ENCODE measurements at regions not wholly inside any gene's neighbourhood (a gene's known extent, or its start where the extent isn't known, plus 50 kb on each side); places are given as distances from the start of the nearest gene placed in this dataset.

DNA sequence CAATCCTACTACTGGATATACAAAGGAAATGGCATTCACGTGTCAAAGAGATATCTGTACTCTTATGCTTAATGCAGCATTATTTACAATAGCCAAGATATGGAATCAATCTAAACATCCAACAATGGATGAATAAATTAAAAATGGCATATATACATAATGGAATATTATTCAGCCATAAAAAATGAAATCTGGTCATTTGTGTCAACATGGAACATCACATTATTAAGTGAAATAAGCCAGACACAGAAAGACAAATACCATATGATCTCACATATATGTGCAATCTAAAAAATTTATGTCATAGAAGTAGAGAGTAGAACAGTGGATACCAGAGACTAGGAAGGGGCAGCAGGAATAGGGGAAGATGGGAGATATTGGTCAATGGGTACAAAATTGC, 228.8 kb upstream of the TBX3 start:
- Histone ChIP-seq H3K79me2 (ENCODE audit: control insufficient read depth in 1 of 2, insufficient read depth in 2 of 2, low read length in 2 of 2) (no peaks in the 10 kb centered on the region), H3K4me2 (ENCODE audit: insufficient read depth in 1 of 2, low read depth in 2 of 2, low read length in 2 of 2) (no peak overlapping the region), H3K23ac (ENCODE audit: insufficient read length) (no peak overlapping the region), H4K5ac (ENCODE audit: insufficient read length, low read depth, low read length) (no peak overlapping the region), H3K27me3 (replicated peaks in 1 of 4; ENCODE audit: control insufficient read depth in 3 of 4, extremely low read depth in 1 of 4, insufficient read depth in 3 of 4, low read length in 3 of 4) (no peaks in the 10 kb centered on the region), H3K9me3 (ENCODE audit: insufficient read depth in 2 of 2, low read depth in 1 of 2, low read length in 1 of 2) (no peaks in the 10 kb centered on the region), H3K4me1 (replicated peaks in 1 of 4; ENCODE audit: control insufficient read depth in 3 of 4, insufficient read depth in 4 of 4, low read length in 3 of 4) (no peaks in the 10 kb centered on the region), H4K91ac (replicated peaks; ENCODE audit: insufficient read length, low read length) (no peak overlapping the region), H3K18ac (ENCODE audit: extremely low read depth, low read length) (no peak overlapping the region), H2BK15ac (ENCODE audit: low read length) (no peak overlapping the region), H2BK120ac (replicated peaks; ENCODE audit: low read depth, low read length) (no peak overlapping the region), H3K79me1 (ENCODE audit: low read depth, low read length) (no peaks in the 10 kb centered on the region), H2BK20ac (ENCODE audit: low read length) (no peak overlapping the region), H3K23me2 (ENCODE audit: low read depth, low read length) (no peaks in the 10 kb centered on the region), H3K9ac (replicated peaks in 1 of 4; ENCODE audit: extremely low read depth in 1 of 4, low read depth in 3 of 4, low read length in 3 of 4) (no peak overlapping the region), H3K27ac (ENCODE audit: low read depth, low read length) (no peak overlapping the region), H3K14ac (ENCODE audit: insufficient read length) (no peak overlapping the region), H3K36me3 (ENCODE audit: control insufficient read depth in 2 of 4, insufficient read depth in 4 of 4, low read length in 3 of 4) (no peaks in the 10 kb centered on the region), H2BK12ac (ENCODE audit: low read depth, low read length) (no peak overlapping the region), H3K4ac (replicated peaks; ENCODE audit: insufficient read length, low read depth, low read length) (no peak overlapping the region), H2AFZ (ENCODE audit: low read length) (no peak overlapping the region), H3K56ac (replicated peaks; ENCODE audit: insufficient read length, low read depth, low read length) (no peak overlapping the region), H3K4me3 (ENCODE audit: extremely low read depth in 1 of 4, insufficient read depth in 2 of 4, low read depth in 3 of 4, low read length in 4 of 4) (no peak overlapping the region), H4K8ac (ENCODE audit: extremely low read depth, insufficient read depth, low read length) (no peak overlapping the region), H2AK5ac (ENCODE audit: low read depth, low read length) (no peak overlapping the region), H2BK5ac (ENCODE audit: low read depth, low read length) (no peak overlapping the region), H4K20me1 (replicated peaks in 1 of 2; ENCODE audit: control insufficient read depth in 1 of 2, insufficient read depth in 2 of 2, low read length in 2 of 2) (no peaks in the 10 kb centered on the region)
- no peak for DNase-seq (ENCODE audit: low read depth in 1 of 2, low spot score in 2 of 2)
- ChIA-PET CTCF (ENCODE audit: partially characterized antibody) (no interaction called here), POLR2A (ENCODE audit: partially characterized antibody) (no interaction called here)
- 88% methylated on average over 1 of the region's 1 CpG; no CpG with 5 or more reads in 1 of the 2 experiments for WGBS, 2 experiments (ENCODE audit: extremely low coverage in 1 of 2, insufficient coverage in 1 of 2, insufficient read length in 1 of 2, insufficient replicate concordance in 2 of 2, low coverage in 1 of 2, low lambda C conversion rate in 2 of 2, missing lambda C conversion rate in 1 of 2)
- FAIRE-seq: no peak
- TF ChIP-seq GABPA (IDR thresholded peaks at IDR 0.05; ENCODE audit: borderline replicate concordance, insufficient read depth, low read length) (no peak), RAD21 (IDR thresholded peaks at IDR 0.05 in 1 of 2, conservative IDR thresholded peaks at IDR 0.05 in 1 of 2; ENCODE audit: low read depth in 2 of 2, low read length in 2 of 2) (no peak)

Measured in H1 (cell line).